ENCODE measurements at regions not wholly inside any gene's neighbourhood (a gene's known extent, or its start where the extent isn't known, plus 50 kb on each side); places are given as distances from the start of the nearest gene placed in this dataset.

DNA sequence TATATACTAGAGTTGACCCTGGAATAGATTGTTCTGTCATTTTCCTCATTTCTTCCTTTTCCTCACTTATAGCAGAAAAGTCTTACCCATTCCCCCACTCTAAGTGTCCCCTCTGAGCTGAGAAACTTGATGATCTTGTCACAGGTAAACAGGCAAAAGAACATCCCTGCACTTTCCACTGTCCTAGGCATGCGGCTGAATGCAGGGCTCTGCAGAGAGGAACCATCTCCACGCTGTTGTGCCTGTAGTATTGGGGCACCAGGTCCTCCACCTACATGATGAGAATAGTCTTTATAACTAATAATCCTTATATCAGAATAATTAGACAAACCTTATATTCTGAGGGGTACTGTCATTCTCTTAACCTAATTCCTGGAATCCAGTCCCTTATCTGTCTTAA lies 211.3 kb downstream of the RBM26 start:
- intact Hi-C loops (cut with micrococcal nuclease; ENCODE audit: unreplicated experiment), result loop anchor here (5.0 to 10.0 kb wide), 3 partner anchors 133 to 540 kb away; partner anchors contain the start of genes OBI1 and RBM26
- CTCF ChIA-PET (ENCODE audit: unreplicated experiment), result no interaction called here
- Histone ChIP-seq H3K36me3 (ENCODE audit: insufficient read depth, low read length) (no peaks in the 10 kb centered on the region), H3K4me3 (ENCODE audit: low read depth, low read length, poor library complexity, severe bottlenecking) (peak overlapping the region; percentile 54), H2AFZ (ENCODE audit: low read length) (peak overlapping the region; percentile 20; the same call in 1 of the 2 replicates), H3K9me2 (ENCODE audit: insufficient read depth, low read length) (no peaks in the 10 kb centered on the region), H3K4me2 (ENCODE audit: low read length) (peak overlapping the region; percentile 93), H4K20me1 (ENCODE audit: insufficient read depth, low read length) (no peaks in the 10 kb centered on the region), H3K9me3 (ENCODE audit: low read length) (no peaks in the 10 kb centered on the region), H3K79me2 (ENCODE audit: insufficient read depth, low read depth, low read length) (no peaks in the 10 kb centered on the region), H3K4me1 (ENCODE audit: insufficient read depth, low read length, poor library complexity, severe bottlenecking) (peaks cover 57% of the 10 kb centered on the region), H3K27ac (ENCODE audit: low read depth, low read length, poor library complexity, severe bottlenecking) (peak overlapping the region; percentile 63)
- no peak for TF ChIP-seq EZH2phosphoT487 (IDR thresholded peaks at IDR 0.05; ENCODE audit: borderline replicate concordance, low read depth, low read length)
- TF ChIP-seq, protein P1, sequence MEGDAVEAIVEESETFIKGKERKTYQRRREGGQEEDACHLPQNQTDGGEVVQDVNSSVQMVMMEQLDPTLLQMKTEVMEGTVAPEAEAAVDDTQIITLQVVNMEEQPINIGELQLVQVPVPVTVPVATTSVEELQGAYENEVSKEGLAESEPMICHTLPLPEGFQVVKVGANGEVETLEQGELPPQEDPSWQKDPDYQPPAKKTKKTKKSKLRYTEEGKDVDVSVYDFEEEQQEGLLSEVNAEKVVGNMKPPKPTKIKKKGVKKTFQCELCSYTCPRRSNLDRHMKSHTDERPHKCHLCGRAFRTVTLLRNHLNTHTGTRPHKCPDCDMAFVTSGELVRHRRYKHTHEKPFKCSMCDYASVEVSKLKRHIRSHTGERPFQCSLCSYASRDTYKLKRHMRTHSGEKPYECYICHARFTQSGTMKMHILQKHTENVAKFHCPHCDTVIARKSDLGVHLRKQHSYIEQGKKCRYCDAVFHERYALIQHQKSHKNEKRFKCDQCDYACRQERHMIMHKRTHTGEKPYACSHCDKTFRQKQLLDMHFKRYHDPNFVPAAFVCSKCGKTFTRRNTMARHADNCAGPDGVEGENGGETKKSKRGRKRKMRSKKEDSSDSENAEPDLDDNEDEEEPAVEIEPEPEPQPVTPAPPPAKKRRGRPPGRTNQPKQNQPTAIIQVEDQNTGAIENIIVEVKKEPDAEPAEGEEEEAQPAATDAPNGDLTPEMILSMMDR (conservative IDR thresholded peaks at IDR 0.05; ENCODE audit: low read length), result no peak
- no TSS peak for BruUV-seq (replicated peaks)
- POLR2A ChIA-PET, result interaction anchor here (0.6 to 1.8 kb wide), 7 partner anchors 10 to 190 kb away, joined by 3 to 7 read pairs (median 3); no protein-coding TSS in a partner anchor
- DNase-seq (ENCODE audit: low spot score), result peak; percentile 29

DNA sequence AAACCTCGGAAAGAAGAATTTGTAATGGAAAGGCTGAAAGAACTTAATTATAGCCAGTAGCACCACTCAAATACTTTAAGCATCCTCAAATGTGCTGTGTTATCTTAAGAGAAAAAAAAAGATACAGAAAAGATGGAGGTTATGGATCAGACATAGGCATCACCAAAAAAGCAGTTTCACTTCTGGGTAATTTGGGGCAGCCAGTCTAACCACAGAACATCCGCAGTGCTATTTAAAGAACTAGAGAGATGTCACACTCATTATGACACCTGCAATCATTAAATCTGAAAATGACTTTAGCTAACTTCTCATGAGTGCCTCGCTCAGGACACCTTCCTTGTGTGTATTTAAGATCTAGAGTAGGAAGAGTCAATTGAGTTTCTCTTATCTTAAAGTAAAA lies 211.8 kb downstream of the RBM26 start:
- H4K20me1 ChIP-seq (ENCODE audit: insufficient read depth, low read length), result no peaks in the 10 kb centered on the region
- peaks cover 57% of the 10 kb centered on the region for H3K4me1 ChIP-seq (ENCODE audit: insufficient read depth, low read length, poor library complexity, severe bottlenecking)
- peak overlapping the region; percentile 63 for H3K27ac ChIP-seq (ENCODE audit: low read depth, low read length, poor library complexity, severe bottlenecking)
- 0 out of 2 replicates have a peak, but pooled peaks have one; percentile 16 for TF ChIP-seq EZH2phosphoT487 (IDR thresholded peaks at IDR 0.05; ENCODE audit: borderline replicate concordance, low read depth, low read length)
- TF ChIP-seq, protein P1 (conservative IDR thresholded peaks at IDR 0.05; ENCODE audit: low read length), result no peak
- POLR2A ChIA-PET, result interaction anchor here (0.7 to 1.2 kb wide), 4 partner anchors 17 to 40 kb away, joined by 3 to 4 read pairs (median 3); no protein-coding TSS in a partner anchor
- peak; percentile 89 for DNase-seq (ENCODE audit: low spot score)
- CTCF ChIA-PET (ENCODE audit: unreplicated experiment), result no interaction called here
- intact Hi-C loops (cut with micrococcal nuclease; ENCODE audit: unreplicated experiment), result loop anchor here (5.0 to 10.0 kb wide), 3 partner anchors 133 to 539 kb away; partner anchors contain the start of genes OBI1 and RBM26
- no peaks in the 10 kb centered on the region for H3K36me3 ChIP-seq (ENCODE audit: insufficient read depth, low read length)
- no peaks in the 10 kb centered on the region for H3K9me3 ChIP-seq (ENCODE audit: low read length)
- H3K4me2 ChIP-seq (ENCODE audit: low read length), result peak overlapping the region; percentile 93
- peak overlapping the region; percentile 54 for H3K4me3 ChIP-seq (ENCODE audit: low read depth, low read length, poor library complexity, severe bottlenecking)
- H3K9me2 ChIP-seq (ENCODE audit: insufficient read depth, low read length), result no peaks in the 10 kb centered on the region
- peak overlapping the region; percentile 20; the same call in 1 of the 2 replicates for H2AFZ ChIP-seq (ENCODE audit: low read length)
- H3K79me2 ChIP-seq (ENCODE audit: insufficient read depth, low read depth, low read length), result no peaks in the 10 kb centered on the region
- no TSS peak for BruUV-seq (replicated peaks)

DNA sequence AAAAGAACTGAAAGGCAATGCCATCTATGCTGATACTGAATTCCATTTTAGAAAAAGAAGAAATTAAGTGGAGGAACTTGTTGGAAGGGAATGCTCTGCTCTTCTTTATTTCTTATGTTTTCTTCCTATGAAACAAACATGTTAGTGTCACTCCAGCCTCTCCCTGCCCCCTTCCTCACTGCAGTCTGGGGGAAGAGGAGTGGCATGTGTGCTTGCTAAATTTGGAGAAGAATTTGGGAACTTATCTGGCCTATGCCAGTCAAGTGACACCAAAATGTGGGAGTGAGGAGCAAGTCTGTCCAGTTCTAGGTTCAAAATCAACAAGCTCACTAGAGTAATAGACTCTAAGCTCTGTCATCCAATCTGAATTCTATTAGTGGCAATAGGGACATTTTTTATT lies 214.6 kb downstream of the RBM26 start:
- CTCF ChIA-PET (ENCODE audit: unreplicated experiment), result no interaction called here
- intact Hi-C loops (cut with micrococcal nuclease; ENCODE audit: unreplicated experiment), result loop anchor here (5.0 to 10.0 kb wide), 3 partner anchors 136 to 537 kb away; partner anchors contain the start of genes OBI1 and RBM26

More for the DNA sequence above, 214.6 kb downstream of the RBM26 start:
- Histone ChIP-seq H3K79me2 (ENCODE audit: insufficient read depth, low read depth, low read length) (no peaks in the 10 kb centered on the region), H3K9me2 (ENCODE audit: insufficient read depth, low read length) (no peaks in the 10 kb centered on the region), H3K4me2 (ENCODE audit: low read length) (peak overlapping the region; percentile 43), H4K20me1 (ENCODE audit: insufficient read depth, low read length) (no peaks in the 10 kb centered on the region), H3K4me3 (ENCODE audit: low read depth, low read length, poor library complexity, severe bottlenecking) (no peak overlapping the region), H3K4me1 (ENCODE audit: insufficient read depth, low read length, poor library complexity, severe bottlenecking) (peaks cover 57% of the 10 kb centered on the region), H3K36me3 (ENCODE audit: insufficient read depth, low read length) (no peaks in the 10 kb centered on the region), H2AFZ (ENCODE audit: low read length) (no peak overlapping the region), H3K9me3 (ENCODE audit: low read length) (no peaks in the 10 kb centered on the region), H3K27ac (ENCODE audit: low read depth, low read length, poor library complexity, severe bottlenecking) (no peak overlapping the region)
- no TSS peak for BruUV-seq (replicated peaks)
- DNase-seq (ENCODE audit: low spot score), result no peak
- TF ChIP-seq, protein P1 (conservative IDR thresholded peaks at IDR 0.05; ENCODE audit: low read length), result no peak
- TF ChIP-seq EZH2phosphoT487 (IDR thresholded peaks at IDR 0.05; ENCODE audit: borderline replicate concordance, low read depth, low read length), result no peak
- POLR2A ChIA-PET, result interaction anchor here (0.6 to 1.9 kb wide), 5 partner anchors 9 to 105 kb away, joined by 3 to 12 read pairs (median 4); no protein-coding TSS in a partner anchor

Measured in OCI-LY7 (cell line).